Endothelial cell of umbilical vein (primary cell): ENCODE measurements at regions not wholly inside any gene's neighbourhood (a gene's known extent, or its start where the extent isn't known, plus 50 kb on each side); places are given as distances from the start of the nearest gene placed in this dataset.

Source experiments
- BruUV-seq: library from RNA; stranded (reverse); fragments of 400-500 nt; replicated peaks from 2 replicates; lab custom pipeline; 2021; lab: Mats Ljungman, UMichigan
- CTCF ChIA-PET: fragments of 300-600, 350-600 bp; sonication (Branson Sonifier 250); formaldehyde crosslinking; loops from one replicate; lab custom pipeline; 2021; ENCODE audit warnings: antibody characterized with exemption, inconsistent platforms; lab: Charles Lee
- POLR2A ChIA-PET: fragments of 300-600, 350-600 bp; sonication (Branson Sonifier 250); formaldehyde crosslinking; loops from one replicate; lab custom pipeline; 2021; ENCODE audit warnings: antibody characterized with exemption, inconsistent platforms; lab: Charles Lee
- DNase-seq: peaks from one replicate; pipeline ENCODE4 v3.0.0-alpha.2; 2011; ENCODE audit warnings: low read depth, low spot score
- FAIRE-seq: peaks from 2 replicates; lab custom pipeline; 2011; peaks lifted over from hg19 to GRCh38; lab: Jason Lieb, UNC
- H2AFZ ChIP-seq: 2 replicates; pipeline ENCODE4 v1.6.0; 2012; ENCODE audit warnings: low read depth, low read length, control low read depth, inconsistent platforms
- H3K27ac ChIP-seq: 2 replicates; pipeline ENCODE4 v1.5.1; 2011; ENCODE audit warnings: low read depth, mild to moderate bottlenecking, control low read depth, low read length, moderate library complexity; ENCODE audit not compliant: insufficient read depth
- H3K27me3 ChIP-seq, 2 experiments: 2 replicates each; pipeline versions ENCODE4 v1.6.0 to v1.6.1; 2011; ENCODE audit warnings: low read length in 2 of 2, mixed read lengths in 1 of 2; ENCODE audit not compliant: control insufficient read depth in 2 of 2, insufficient read depth in 2 of 2
- H3K36me3 ChIP-seq, 2 experiments: 2 replicates in 1 of 2; 3 replicates in 1 of 2; pipeline ENCODE4 v1.5.1; 2011; ENCODE audit warnings: low read length in 2 of 2, mild to moderate bottlenecking in 1 of 2, moderate library complexity in 1 of 2; ENCODE audit not compliant: control insufficient read depth in 2 of 2, insufficient read depth in 2 of 2; ENCODE audit errors: extremely low read depth in 1 of 2
- H3K4me1 ChIP-seq: 3 replicates; pipeline ENCODE4 v1.5.1; 2011; ENCODE audit warnings: mild to moderate bottlenecking, low read length; ENCODE audit not compliant: control insufficient read depth, insufficient read depth; ENCODE audit errors: extremely low read depth
- H3K4me2 ChIP-seq: 2 replicates; pipeline ENCODE4 v1.6.1; 2011; ENCODE audit warnings: low read length, control low read depth, mixed read lengths; ENCODE audit not compliant: insufficient read depth
- H3K4me3 ChIP-seq, 3 experiments: fragments of 200-600 bp in 1 of 3; sonication (generic), shearing (Covaris generic) in 1 of 3; replicated peaks in 1 of 3; 2 replicates each; pipeline ENCODE4 v1.5.1; 2011 to 2016; ENCODE audit warnings: control low read depth in 3 of 3, low read length in 3 of 3, mild to moderate bottlenecking in 2 of 3, inconsistent platforms in 1 of 3, low read depth in 1 of 3, moderate library complexity in 1 of 3; ENCODE audit not compliant: insufficient read depth in 1 of 3
- H3K79me2 ChIP-seq: 2 replicates; pipeline ENCODE4 v1.6.0; 2012; ENCODE audit warnings: low read length, inconsistent platforms; ENCODE audit not compliant: control insufficient read depth, insufficient read depth
- H3K9ac ChIP-seq: replicated peaks from 2 replicates; pipeline ENCODE3; 2011; ENCODE audit warnings: low read length, control low read depth; ENCODE audit not compliant: insufficient read depth; ENCODE audit errors: extremely low read depth
- H3K9me1 ChIP-seq: replicated peaks from 3 replicates; pipeline ENCODE4 v1.6.0; 2011; ENCODE audit warnings: mild to moderate bottlenecking, low read length; ENCODE audit not compliant: control insufficient read depth, insufficient read depth; ENCODE audit errors: extremely low read depth
- H3K9me3 ChIP-seq: replicated peaks from 2 replicates; pipeline ENCODE4 v1.5.1; 2012; ENCODE audit warnings: low read length, inconsistent platforms; ENCODE audit not compliant: control insufficient read depth, insufficient read depth
- H4K20me1 ChIP-seq: replicated peaks from 2 replicates; pipeline ENCODE3; 2011; ENCODE audit warnings: mild to moderate bottlenecking, low read length; ENCODE audit not compliant: control insufficient read depth, insufficient read depth; ENCODE audit errors: extremely low read depth
- EZH2 ChIP-seq: IDR thresholded peaks from 2 replicates; pipeline ENCODE4 v1.6.1; 2012; ENCODE audit warnings: borderline replicate concordance, low read depth, mild to moderate bottlenecking, moderate library complexity, low read length, inconsistent platforms; ENCODE audit not compliant: severe bottlenecking
- FOS ChIP-seq: IDR thresholded peaks from 2 replicates; pipeline ENCODE4 v1.6.1; 2011; ENCODE audit warnings: mild to moderate bottlenecking, low read length, moderate library complexity, borderline replicate concordance; ENCODE audit not compliant: insufficient read depth
- GATA2 ChIP-seq: IDR thresholded peaks from 2 replicates; pipeline ENCODE4 v1.7.0; 2011; ENCODE audit warnings: low read depth, mild to moderate bottlenecking, moderate library complexity, mixed read lengths, low read length; ENCODE audit not compliant: insufficient read length, insufficient read depth
- JUN ChIP-seq: IDR thresholded peaks from 2 replicates; pipeline ENCODE4 v1.6.1; 2011; ENCODE audit warnings: borderline replicate concordance, low read depth; ENCODE audit not compliant: insufficient read length, insufficient read depth
- MYC ChIP-seq: IDR thresholded peaks from one replicate; pipeline ENCODE4 v1.6.1; 2011; ENCODE audit warnings: mild to moderate bottlenecking, low read depth, low read length
- POLR2A ChIP-seq: IDR thresholded peaks from 2 replicates; pipeline ENCODE4 v1.6.1; 2012; ENCODE audit warnings: low read depth, mild to moderate bottlenecking, control low read depth, low read length
- POLR2AphosphoS5 ChIP-seq: IDR thresholded peaks from 2 replicates; pipeline ENCODE4 v1.6.1; 2012; ENCODE audit warnings: low read depth, mild to moderate bottlenecking, control low read depth, low read length, moderate library complexity; ENCODE audit not compliant: insufficient read depth
- dilution Hi-C: fragments of 300-500 bp; cut with MboI; formaldehyde crosslinking; loops from one replicate; pipeline ENCODE4 v1.15.0; 2019; ENCODE audit warnings: low sequenced_read_pairs; ENCODE audit not compliant: extremely low pct_ligation_motif_present
- intact Hi-C: fragments of 100-400 bp; cut with micrococcal nuclease; formaldehyde crosslinking; loops from one replicate; pipeline ENCODE4 v1.10.0; 2022
- TF ChIP-seq, protein P1 (sequence below), 2 donors: IDR thresholded peaks; 1 replicate in 1 of 2; 2 replicates in 1 of 2; pipeline ENCODE4 v1.5.1; 2011; ENCODE audit warnings: low read length in 2 of 2, mild to moderate bottlenecking in 2 of 2, moderate library complexity in 2 of 2, control low read depth in 1 of 2, inconsistent platforms in 1 of 2, low read depth in 1 of 2; ENCODE audit not compliant: insufficient read depth in 1 of 2; ENCODE audit errors: extremely low read depth in 1 of 2

DNA sequence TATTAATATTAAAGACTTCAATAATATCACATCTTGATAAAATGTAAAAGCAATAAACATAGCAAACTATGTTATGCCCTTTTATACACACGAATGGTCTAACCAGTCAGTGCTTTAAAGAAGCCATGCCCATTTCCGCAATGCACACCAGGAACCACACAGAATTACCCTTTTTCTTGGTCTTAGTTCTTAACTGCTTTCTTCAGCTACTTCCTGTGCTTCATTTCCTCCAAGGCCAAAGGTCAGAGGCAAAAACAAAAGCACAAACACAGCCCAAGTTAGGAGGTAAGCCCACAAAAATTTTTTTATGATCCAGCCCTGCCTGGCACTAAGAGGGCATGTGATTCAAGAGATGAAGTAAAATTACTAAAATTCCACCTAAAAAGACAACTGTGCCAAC, 267.2 kb downstream of the FBXO15 start:
- H3K4me2 ChIP-seq: no peak overlapping the region
- H3K9me1 ChIP-seq: no peaks in the 10 kb centered on the region
- ChIA-PET POLR2A (no interaction called here), CTCF (no interaction called here)
- no peak for DNase-seq
- peaks cover 6% of the 10 kb centered on the region for H3K9me3 ChIP-seq
- H3K36me3 ChIP-seq: no peaks in the 10 kb centered on the region
- dilution Hi-C loops: no loop called here
- intact Hi-C loops: no loop called here
- H3K4me1 ChIP-seq: no peaks in the 10 kb centered on the region
- H2AFZ ChIP-seq: no peak overlapping the region
- BruUV-seq: no TSS peak
- H3K9ac ChIP-seq: no peak overlapping the region
- no peaks in the 10 kb centered on the region for H4K20me1 ChIP-seq
- H3K27ac ChIP-seq: no peak overlapping the region
- TF ChIP-seq GATA2 (no peak), FOS (no peak), POLR2AphosphoS5 (no peak), MYC (no peak), POLR2A (no peak), EZH2 (no peak), JUN (no peak)
- TF ChIP-seq, protein P1, sequence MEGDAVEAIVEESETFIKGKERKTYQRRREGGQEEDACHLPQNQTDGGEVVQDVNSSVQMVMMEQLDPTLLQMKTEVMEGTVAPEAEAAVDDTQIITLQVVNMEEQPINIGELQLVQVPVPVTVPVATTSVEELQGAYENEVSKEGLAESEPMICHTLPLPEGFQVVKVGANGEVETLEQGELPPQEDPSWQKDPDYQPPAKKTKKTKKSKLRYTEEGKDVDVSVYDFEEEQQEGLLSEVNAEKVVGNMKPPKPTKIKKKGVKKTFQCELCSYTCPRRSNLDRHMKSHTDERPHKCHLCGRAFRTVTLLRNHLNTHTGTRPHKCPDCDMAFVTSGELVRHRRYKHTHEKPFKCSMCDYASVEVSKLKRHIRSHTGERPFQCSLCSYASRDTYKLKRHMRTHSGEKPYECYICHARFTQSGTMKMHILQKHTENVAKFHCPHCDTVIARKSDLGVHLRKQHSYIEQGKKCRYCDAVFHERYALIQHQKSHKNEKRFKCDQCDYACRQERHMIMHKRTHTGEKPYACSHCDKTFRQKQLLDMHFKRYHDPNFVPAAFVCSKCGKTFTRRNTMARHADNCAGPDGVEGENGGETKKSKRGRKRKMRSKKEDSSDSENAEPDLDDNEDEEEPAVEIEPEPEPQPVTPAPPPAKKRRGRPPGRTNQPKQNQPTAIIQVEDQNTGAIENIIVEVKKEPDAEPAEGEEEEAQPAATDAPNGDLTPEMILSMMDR (IDR thresholded peaks at IDR 0.05; ENCODE audit: extremely low read depth in 1 of 2, insufficient read depth in 1 of 2, low read depth in 1 of 2, low read length in 2 of 2): no peak
- H3K4me3 ChIP-seq: no peak overlapping the region
- H3K27me3 ChIP-seq: no peaks in the 10 kb centered on the region
- H3K79me2 ChIP-seq: no peaks in the 10 kb centered on the region
- FAIRE-seq: no peak
